Stimulated activated CD8-positive, alpha-beta memory T cell treated with anti-CD3 and anti-CD28 coated beads, Interleukin-4, amount 100 ng/mL, for 24 hours (primary cell): ENCODE measurements at regions not wholly inside any gene's neighbourhood (a gene's known extent, or its start where the extent isn't known, plus 50 kb on each side); places are given as distances from the start of the nearest gene placed in this dataset.
A peak's percentile ranks its signal among the peaks of the same experiment; 100 is the strongest.
"Not testable (repeated sequence)": the region's sequence is repeated elsewhere in the genome, so short reads cannot be mapped to it uniquely, and the experiment has no call there.

ENCODE experiments used
- DNase-seq: peaks from one replicate; pipeline ENCODE4 v3.0.0-alpha.2; 2020; ENCODE audit warnings: low read depth

- not testable (repeated sequence) for DNase-seq
Measured at GRCh38 chr5:101743000-101743399, 553.1 kb downstream of the SLCO4C1 start.

GRCh38 chr5:101728933-101729332 lies 567.2 kb downstream of the SLCO4C1 start:
- DNase-seq, result no peak

GRCh38 chr5:101721543-101721942 lies 574.5 kb downstream of the SLCO4C1 start:
- no peak for DNase-seq

- DNase-seq, result no peak
Measured at GRCh38 chr5:101720033-101720432, 576.1 kb downstream of the SLCO4C1 start.

GRCh38 chr5:101717721-101718120 lies 578.4 kb downstream of the SLCO4C1 start:
- DNase-seq, result no peak

GRCh38 chr5:101716941-101717340 lies 579.1 kb downstream of the SLCO4C1 start:
- no peak for DNase-seq

GRCh38 chr5:101715790-101716189 lies 580.3 kb downstream of the SLCO4C1 start:
- DNase-seq, result not testable (repeated sequence)

- DNase-seq, result no peak
Measured at GRCh38 chr5:101689306-101689705, 606.8 kb downstream of the SLCO4C1 start.

GRCh38 chr5:101688156-101688555 lies 607.9 kb downstream of the SLCO4C1 start:
- no peak for DNase-seq

GRCh38 chr5:101687349-101687985 lies 608.6 kb downstream of the SLCO4C1 start:
- no peak for DNase-seq

GRCh38 chr5:101686536-101687157 lies 609.4 kb downstream of the SLCO4C1 start:
- no peak for DNase-seq

GRCh38 chr5:101679816-101680215 lies 616.3 kb downstream of the SLCO4C1 start:
- no peak for DNase-seq

GRCh38 chr5:101678481-101679193 lies 617.4 kb downstream of the SLCO4C1 start:
- peak; percentile 2 for DNase-seq

- no peak for DNase-seq
Measured at GRCh38 chr5:101677961-101678360, 618.1 kb downstream of the SLCO4C1 start.

- DNase-seq, result no peak
Measured at GRCh38 chr5:101676646-101677045, 619.4 kb downstream of the SLCO4C1 start.

- DNase-seq, result no peak
Measured at GRCh38 chr5:101675510-101676219, 620.4 kb downstream of the SLCO4C1 start.

GRCh38 chr5:101673120-101673519 lies 623.0 kb downstream of the SLCO4C1 start:
- no peak for DNase-seq

GRCh38 chr5:101664071-101664791 lies 631.9 kb downstream of the SLCO4C1 start:
- DNase-seq, result no peak

GRCh38 chr5:101663543-101663942 lies 632.5 kb downstream of the SLCO4C1 start:
- DNase-seq, result no peak

GRCh38 chr5:101662263-101662662 lies 633.8 kb downstream of the SLCO4C1 start:
- DNase-seq, result no peak

GRCh38 chr5:101658433-101658832 lies 637.7 kb downstream of the SLCO4C1 start:
- DNase-seq, result no peak

- DNase-seq, result no peak
Measured at GRCh38 chr5:101653996-101654395, 642.1 kb downstream of the SLCO4C1 start.
